H1 (cell line): ENCODE measurements at regions not wholly inside any gene's neighbourhood (a gene's known extent, or its start where the extent isn't known, plus 50 kb on each side); places are given as distances from the start of the nearest gene placed in this dataset.

Experiments used
- CBX5 ChIP-seq: fragments of 300-800, 300-1000 bp; sonication (generic); IDR thresholded peaks from 2 replicates; pipeline ENCODE4 v1.7.1; 2016; ENCODE audit warnings: antibody characterized with exemption, low read length, low read depth
- HDAC6 ChIP-seq: IDR thresholded peaks from one replicate; pipeline ENCODE4 v1.7.1; 2012; ENCODE audit warnings: low read depth, mild to moderate bottlenecking, inconsistent platforms, low read length, moderate library complexity
- NANOG ChIP-seq: IDR thresholded peaks from 2 replicates; pipeline ENCODE4 v1.6.1; 2011; ENCODE audit warnings: low read length, low read depth, mild to moderate bottlenecking, inconsistent platforms; ENCODE audit not compliant: insufficient read depth, poor library complexity, severe bottlenecking
- RNF2 ChIP-seq: fragments of 200-900, 300-1000 bp; sonication (generic); IDR thresholded peaks from 2 replicates; pipeline ENCODE4 v1.7.1; 2016; ENCODE audit warnings: borderline replicate concordance, low read depth, mild to moderate bottlenecking, antibody characterized with exemption, low read length; ENCODE audit not compliant: poor library complexity, severe bottlenecking; ENCODE audit errors: missing control alignments
- TF ChIP-seq, protein P1 (sequence below): IDR thresholded peaks from 2 replicates; pipeline ENCODE4 v1.6.1; 2012; ENCODE audit warnings: inconsistent platforms

- TF ChIP-seq, protein P1, sequence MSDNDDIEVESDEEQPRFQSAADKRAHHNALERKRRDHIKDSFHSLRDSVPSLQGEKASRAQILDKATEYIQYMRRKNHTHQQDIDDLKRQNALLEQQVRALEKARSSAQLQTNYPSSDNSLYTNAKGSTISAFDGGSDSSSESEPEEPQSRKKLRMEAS = no peak
- no peak for TF ChIP-seq RNF2
- no peak for TF ChIP-seq HDAC6
- TF ChIP-seq NANOG = no peak
- TF ChIP-seq CBX5 = no peak
Observed at GRCh38 chr6:85975957-85976356, 333.3 kb upstream of the SYNCRIP start (continued).
